ENCODE measurements at regions not wholly inside any gene's neighbourhood (a gene's known extent, or its start where the extent isn't known, plus 50 kb on each side); places are given as distances from the start of the nearest gene placed in this dataset.
"Not testable (repeated sequence)": the region's sequence is repeated elsewhere in the genome, so short reads cannot be mapped to it uniquely, and the experiment has no call there.

DNA sequence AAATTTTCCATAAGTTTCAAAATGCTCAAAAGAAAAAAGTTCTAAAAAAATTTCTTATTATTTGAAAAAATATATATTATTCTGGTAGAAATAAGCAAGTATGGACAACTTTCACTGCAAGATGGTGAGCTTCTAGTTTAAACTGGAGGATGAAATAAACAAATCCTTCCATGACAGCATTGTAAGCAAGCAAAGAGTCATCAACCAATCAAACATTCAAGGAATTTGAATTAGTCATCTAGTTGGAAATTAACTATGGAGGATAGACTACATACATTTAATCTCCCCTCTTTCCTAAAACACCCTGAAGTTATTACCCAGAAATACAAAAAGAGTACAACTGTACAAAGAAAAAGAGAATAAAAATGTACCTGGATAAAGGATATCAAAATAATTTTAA lies 51.0 kb upstream of the IRX5 start:
- DNase-seq (ENCODE audit: low read depth, low spot score): no peak
- in situ Hi-C loops (cut with HindIII; ENCODE audit: low pct_unique_long_range_greater_than_20kb, low sequenced_read_pairs): no loop called here

DNA sequence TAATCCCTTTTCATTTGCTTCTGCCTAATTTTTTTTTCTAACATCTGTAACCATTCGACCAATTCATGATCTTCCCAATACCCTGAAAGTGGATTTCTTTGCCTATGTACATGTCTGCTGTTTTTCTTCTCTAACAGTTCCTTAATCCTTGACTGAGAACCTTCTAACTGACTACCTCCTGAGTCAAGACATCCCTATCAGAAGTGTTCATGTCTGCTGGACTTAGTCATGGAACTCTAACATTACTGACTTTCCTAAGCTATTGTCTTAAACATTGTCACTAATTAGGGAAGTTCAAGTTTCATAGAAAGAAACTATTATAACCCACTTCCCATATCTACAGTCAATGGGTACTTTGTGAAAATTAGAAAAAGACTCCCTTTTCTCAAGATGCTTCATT lies 52.4 kb upstream of the IRX5 start:
- DNase-seq (ENCODE audit: low read depth, low spot score): no peak
- in situ Hi-C loops (cut with HindIII; ENCODE audit: low pct_unique_long_range_greater_than_20kb, low sequenced_read_pairs): no loop called here

DNA sequence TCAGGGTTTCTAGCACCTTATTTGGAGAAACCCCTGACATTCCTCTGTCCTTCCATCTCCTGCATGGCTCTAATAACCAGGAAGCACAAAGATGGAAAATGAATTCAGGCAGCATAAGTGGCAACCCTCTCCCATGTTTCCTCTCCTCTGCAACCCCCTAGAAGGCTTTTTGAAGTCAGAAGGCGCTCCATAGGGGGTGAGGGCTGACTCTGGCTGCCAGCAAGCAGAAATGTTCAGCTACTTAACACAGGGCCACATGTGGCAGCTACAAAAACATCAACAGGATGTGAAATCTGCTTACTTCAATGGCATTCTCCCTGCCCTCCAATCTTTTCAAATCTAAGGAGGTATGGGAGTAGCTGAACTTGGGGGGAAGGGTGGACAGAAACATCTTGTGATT lies 55.2 kb upstream of the IRX5 start:
- no peak for DNase-seq (ENCODE audit: low read depth, low spot score)
- in situ Hi-C loops (cut with HindIII; ENCODE audit: low pct_unique_long_range_greater_than_20kb, low sequenced_read_pairs): no loop called here

DNA sequence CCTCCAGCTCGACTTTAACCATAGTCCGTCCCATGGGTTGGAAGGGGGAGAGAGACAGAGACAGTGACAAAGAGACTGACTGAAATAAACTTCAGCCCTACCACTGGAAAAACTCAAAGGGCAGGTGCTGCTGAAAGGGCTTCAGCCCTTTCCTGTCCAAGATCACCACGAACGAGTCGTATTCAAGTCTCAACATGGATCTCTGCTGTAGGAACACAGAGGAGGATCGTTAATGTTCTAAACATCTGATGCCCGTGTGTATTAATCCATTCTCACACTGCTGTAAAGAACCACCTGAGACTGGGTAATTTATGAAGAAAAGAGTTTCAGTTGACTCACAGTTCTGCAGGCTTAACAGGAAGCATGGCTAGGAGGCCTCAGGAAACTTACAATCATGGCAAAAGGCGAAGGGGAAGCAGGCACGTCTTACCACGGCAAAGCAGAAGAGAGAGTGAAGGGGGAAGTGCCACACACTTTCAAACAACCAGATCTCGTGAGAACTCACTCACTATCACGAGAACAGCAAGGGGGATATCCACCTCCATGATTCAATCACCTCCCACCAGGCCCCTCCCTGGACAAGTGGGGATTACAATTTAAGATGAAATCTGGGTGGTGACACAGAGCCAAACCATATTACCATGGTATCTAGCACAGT lies 56.8 kb upstream of the IRX5 start:
- DNase-seq (ENCODE audit: low read depth, low spot score); in situ Hi-C loops (cut with HindIII; ENCODE audit: low pct_unique_long_range_greater_than_20kb, low sequenced_read_pairs): not testable (repeated sequence)

DNA sequence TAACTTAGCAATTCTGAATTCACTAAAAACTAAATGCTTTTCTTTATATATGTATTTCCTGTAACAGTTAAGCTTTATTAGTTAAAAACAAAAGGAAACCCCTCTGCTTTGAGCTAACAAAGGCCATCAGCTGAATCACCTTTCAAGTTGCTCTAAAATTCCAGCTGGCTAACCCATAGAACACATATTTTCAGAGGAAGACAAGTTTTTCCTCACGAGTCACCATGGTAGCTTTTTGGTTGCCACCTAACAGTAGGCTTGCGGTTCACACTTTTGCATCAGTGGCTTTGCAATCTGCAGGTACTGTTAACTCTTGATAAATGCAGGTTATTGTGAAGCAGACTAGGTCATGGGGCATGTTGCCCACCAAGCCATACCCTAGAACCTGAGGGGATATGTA lies 57.6 kb upstream of the IRX5 start:
- in situ Hi-C loops (cut with HindIII; ENCODE audit: low pct_unique_long_range_greater_than_20kb, low sequenced_read_pairs): no loop called here
- DNase-seq (ENCODE audit: low read depth, low spot score): no peak

DNA sequence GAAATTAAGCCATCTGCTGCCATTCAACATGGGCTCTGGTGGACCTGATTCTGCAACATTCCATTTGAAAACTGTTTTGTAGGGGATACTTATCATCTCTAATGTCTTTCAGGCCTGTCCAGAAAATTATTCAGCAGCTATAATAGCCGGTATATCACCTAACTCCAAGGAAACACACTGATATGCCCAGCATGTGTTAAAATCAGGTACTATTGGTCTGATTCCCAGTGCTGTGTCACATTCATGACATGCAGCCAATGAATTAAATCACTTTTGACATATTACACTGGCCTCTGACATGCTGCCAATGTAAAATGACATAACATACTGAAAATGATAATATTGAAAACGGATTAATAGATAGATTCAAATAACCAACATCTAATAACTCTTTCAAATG lies 60.5 kb upstream of the IRX5 start:
- DNase-seq (ENCODE audit: low read depth, low spot score): no peak
- in situ Hi-C loops (cut with HindIII; ENCODE audit: low pct_unique_long_range_greater_than_20kb, low sequenced_read_pairs): no loop called here

DNA sequence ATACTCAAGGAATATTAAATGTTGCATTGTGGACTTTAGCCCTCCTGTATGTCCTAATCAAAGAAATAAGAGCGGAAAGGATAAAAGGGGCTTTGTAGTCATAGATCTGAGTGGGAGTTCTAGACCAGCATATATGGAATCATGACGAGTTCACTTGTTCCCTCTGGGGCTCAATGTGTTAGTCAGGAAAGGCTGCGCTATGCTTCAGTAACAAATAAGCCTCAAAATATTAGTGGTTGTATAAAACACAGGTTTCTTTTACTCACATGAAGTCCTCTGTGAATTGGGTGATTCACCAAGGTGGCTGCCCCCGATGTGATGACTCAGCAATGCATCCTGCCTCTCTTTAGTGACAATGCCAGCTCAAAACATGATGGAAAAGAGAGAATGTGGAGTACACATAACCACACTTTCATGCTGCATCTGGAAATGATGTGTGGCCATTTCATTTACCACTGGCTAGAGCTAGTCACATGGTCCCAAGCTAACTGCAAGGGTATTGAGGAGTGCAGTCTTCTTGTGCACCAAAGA lies 63.3 kb upstream of the IRX5 start:
- DNase-seq (ENCODE audit: low read depth, low spot score): no peak
- in situ Hi-C loops (cut with HindIII; ENCODE audit: low pct_unique_long_range_greater_than_20kb, low sequenced_read_pairs): no loop called here

DNA sequence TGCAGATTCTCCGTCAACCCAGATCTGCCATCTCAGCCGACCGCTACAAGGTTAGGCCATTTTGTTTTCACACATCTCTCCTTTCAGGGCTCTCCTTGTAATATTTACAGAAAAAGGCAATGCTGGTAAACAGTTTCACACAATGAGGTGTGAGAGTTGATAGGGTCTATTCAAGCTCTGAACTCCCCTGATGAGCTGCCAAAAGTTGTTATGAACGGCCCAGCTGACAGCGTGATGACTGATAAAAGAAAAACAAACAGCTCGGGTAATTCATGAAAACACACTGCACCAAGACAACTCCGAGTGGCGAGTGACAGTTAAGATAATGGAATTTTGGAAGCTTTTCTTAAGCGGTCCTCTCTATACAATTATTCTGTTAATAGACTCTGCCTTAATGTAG lies 68.1 kb upstream of the IRX5 start:
- no peak for DNase-seq (ENCODE audit: low read depth, low spot score)
- in situ Hi-C loops (cut with HindIII; ENCODE audit: low pct_unique_long_range_greater_than_20kb, low sequenced_read_pairs): no loop called here

DNA sequence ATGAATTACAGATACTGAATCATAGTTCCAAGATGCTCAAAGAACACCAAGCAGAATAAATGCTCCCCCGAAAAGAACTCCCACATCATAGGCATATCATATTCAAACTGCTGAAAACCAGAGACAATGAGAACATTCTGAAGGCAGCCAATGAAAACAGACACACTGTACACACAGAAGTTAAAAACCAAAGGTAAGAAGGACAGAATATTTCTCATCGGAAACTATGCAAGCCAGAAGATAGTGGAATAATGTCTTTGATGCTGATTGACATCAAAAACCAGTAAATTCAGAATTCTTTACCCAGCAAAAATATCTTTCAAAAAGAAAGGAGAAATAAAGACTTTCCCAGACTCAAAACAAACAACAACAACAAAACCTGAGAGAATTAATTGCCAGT lies 73.8 kb upstream of the IRX5 start:
- DNase-seq (ENCODE audit: low read depth, low spot score): no peak
- in situ Hi-C loops (cut with HindIII; ENCODE audit: low pct_unique_long_range_greater_than_20kb, low sequenced_read_pairs): no loop called here

DNA sequence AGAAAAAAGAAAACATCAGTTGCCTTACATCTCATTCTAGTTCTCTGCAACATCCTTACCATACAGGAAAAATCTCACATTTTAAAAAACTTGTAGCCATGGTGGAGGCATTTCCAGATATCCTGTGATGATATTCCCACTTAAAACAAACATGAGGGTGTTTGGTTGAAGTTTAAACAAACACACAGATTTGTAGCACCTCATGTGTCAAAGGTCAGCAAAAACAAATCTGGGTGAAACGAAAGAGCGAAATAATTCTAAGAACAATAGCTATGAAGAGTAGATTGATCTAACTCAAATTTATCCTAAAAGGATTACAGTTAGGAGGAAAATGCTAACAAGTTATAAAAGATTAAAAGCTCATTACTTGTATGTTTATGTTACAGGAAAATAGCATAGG lies 83.1 kb upstream of the IRX5 start:
- in situ Hi-C loops (cut with HindIII; ENCODE audit: low pct_unique_long_range_greater_than_20kb, low sequenced_read_pairs): no loop called here
- no peak for DNase-seq (ENCODE audit: low read depth, low spot score)

DNA sequence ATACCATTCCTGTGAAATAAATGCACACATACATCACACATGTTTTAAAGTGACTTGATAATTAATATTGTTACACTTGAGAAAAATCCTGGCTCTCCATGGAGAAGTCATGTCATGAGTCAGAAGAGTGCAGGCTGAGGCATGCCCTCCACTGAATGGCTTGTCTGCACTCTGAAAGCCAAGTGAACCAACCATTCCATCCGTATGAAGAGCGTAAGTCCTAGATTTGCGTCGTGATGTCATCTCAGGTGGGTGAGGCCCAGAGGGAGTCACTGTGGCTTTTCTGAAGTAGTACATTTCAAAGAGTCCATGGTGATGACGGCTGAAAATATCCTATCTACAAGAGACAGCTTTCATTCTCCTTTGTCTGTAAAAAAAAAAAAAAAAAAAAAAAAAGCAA lies 83.5 kb upstream of the IRX5 start:
- in situ Hi-C loops (cut with HindIII; ENCODE audit: low pct_unique_long_range_greater_than_20kb, low sequenced_read_pairs): no loop called here
- no peak for DNase-seq (ENCODE audit: low read depth, low spot score)

DNA sequence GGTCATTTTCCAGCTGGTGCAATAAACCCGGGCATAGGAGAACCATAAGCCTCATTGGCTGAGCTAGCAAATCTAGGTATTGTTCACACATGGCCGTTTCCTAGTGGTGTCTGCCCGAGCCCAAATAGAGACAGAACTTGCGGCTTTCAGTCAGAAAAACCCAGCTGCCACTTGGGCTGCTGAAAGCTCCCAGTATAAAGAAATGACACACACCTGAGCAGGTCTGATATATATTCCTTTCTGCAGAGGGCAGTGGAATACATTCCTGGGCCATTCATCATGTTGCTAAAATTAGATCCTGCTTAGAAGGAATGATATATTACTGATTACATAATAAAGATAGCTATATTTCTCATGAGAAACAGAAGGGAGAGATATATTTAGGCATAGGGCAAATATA lies 83.9 kb upstream of the IRX5 start:
- in situ Hi-C loops (cut with HindIII; ENCODE audit: low pct_unique_long_range_greater_than_20kb, low sequenced_read_pairs): no loop called here
- DNase-seq (ENCODE audit: low read depth, low spot score): no peak

DNA sequence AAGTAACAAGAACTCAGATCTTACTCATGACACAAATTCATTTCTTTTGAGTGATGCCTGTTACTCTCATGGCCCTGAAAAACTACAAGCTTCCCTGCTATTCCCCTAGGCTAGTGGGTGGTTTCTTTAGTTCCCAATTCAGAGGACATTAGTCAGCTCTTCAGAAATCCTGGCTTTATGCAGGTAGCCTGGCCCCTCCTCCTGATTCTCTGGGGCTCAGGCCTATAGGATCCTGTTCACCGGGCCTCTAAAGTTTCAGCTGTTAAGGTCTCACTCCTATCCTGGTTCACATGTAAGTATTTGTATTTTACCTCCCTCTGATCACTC lies 87.3 kb upstream of the IRX5 start:
- in situ Hi-C loops (cut with HindIII; ENCODE audit: low pct_unique_long_range_greater_than_20kb, low sequenced_read_pairs): no loop called here
- DNase-seq (ENCODE audit: low read depth, low spot score): no peak

DNA sequence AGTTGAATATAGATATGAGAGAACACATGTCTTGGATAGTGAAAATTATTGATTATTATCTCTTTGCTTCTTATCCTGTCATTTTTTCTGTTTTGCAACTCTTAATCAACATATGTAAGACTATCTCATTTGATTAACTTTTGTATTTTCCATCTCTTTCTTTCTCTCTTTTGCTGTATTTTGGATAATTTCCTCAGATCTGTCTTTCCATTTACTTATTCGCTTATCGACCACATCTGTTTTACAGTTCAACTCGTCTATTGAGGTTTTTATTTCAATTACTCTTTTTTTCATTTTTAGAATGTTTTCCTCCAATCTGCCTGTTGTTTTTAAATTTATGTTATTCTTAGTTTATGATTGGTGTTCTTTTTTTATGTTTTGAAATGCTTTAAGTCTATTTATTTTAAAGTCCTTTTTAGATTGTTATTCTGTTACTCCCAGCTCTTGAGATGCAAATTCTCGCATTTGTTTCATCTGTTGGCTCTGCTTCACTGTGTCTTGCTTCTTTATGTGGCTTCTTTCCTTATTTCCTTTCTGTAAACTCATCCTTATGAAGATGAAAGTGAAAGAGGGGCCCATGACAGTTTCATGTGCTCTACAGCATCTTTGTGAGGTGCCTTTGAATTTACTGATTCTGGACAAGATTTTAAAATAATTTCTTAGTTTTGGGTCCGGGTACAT lies 87.8 kb upstream of the IRX5 start:
- in situ Hi-C loops (cut with HindIII; ENCODE audit: low pct_unique_long_range_greater_than_20kb, low sequenced_read_pairs): no loop called here
- DNase-seq (ENCODE audit: low read depth, low spot score): no peak

DNA sequence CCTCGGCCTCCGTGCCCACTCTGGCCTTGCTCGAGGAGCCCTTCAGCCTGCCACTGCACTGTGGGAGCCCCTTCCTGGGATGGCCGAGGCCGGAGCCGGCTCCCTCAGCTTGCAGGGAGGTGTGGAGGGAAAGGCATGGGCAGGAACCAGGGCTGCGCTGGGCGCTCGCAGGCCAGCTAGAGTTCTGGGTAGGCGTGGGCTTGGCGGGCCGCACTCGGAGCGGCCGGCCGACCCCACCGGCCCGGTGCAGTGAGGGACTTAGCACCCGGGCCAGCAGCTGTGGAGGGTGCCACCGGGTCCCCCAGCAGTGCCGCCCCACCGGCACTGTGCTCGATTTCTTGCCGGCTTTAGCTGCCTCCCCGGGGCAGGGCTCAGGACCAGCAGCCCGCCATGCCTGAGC lies 101.0 kb upstream of the IRX5 start:
- in situ Hi-C loops (cut with HindIII; ENCODE audit: low pct_unique_long_range_greater_than_20kb, low sequenced_read_pairs): no loop called here
- no peak for DNase-seq (ENCODE audit: low read depth, low spot score)

DNA sequence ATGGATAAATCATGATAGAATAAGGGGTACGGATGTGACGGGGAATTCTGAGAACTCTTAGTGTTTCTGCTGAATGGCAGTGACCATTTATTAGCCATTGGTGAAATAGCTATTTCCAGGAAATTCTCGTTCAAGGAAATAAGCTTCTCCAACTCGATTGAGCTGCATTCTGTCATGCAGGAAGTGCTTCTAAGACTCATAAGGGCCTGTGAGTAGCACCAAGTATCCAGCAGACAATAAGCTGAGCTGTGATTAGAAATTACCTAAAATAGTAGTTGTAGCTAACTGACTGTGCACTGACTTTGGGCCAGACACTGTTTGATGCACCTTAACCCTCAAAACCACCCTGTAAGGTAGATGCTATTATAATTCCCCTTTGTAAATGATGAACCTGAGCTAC lies 107.8 kb upstream of the IRX5 start:
- in situ Hi-C loops (cut with HindIII; ENCODE audit: low pct_unique_long_range_greater_than_20kb, low sequenced_read_pairs): no loop called here
- no peak for DNase-seq (ENCODE audit: low read depth, low spot score)

DNA sequence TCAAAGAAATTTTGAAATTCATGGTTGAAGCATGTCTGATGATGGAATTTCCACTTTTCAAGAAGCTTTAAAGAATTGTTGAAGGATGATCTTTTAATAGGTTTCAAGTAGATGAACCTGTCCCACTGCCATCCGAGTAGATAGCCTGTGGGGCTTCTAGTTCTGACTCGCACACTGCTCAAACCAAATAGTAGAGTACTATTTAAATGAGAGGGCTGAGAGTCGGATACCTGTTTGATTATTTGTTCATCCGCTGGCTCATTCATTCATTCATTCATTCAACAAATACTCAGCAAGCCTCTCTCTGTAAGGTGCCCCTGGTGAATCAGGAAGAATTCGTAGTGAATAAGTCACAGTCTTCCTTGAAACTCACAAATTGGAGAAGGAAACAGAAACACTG lies 108.2 kb upstream of the IRX5 start:
- no peak for DNase-seq (ENCODE audit: low read depth, low spot score)
- in situ Hi-C loops (cut with HindIII; ENCODE audit: low pct_unique_long_range_greater_than_20kb, low sequenced_read_pairs): no loop called here

DNA sequence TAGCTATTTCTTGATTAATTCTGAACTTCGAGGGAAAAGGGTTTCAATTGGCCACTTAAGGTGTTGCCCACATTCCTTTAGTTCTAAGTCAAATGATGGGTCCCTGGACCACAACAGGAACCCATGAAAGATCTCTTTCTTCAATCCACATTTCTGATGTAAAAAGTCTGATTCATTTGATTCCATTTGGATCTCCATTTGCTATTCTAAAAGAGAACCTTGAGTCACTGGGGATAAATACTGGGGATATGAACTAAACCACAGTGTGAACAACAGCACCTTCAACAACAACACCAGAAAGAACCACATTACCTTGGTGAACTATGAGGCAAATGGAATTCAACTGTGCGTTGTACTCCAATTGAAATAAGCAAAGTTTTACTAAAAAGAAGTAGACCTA lies 108.9 kb upstream of the IRX5 start:
- no peak for DNase-seq (ENCODE audit: low read depth, low spot score)
- in situ Hi-C loops (cut with HindIII; ENCODE audit: low pct_unique_long_range_greater_than_20kb, low sequenced_read_pairs): no loop called here

DNA sequence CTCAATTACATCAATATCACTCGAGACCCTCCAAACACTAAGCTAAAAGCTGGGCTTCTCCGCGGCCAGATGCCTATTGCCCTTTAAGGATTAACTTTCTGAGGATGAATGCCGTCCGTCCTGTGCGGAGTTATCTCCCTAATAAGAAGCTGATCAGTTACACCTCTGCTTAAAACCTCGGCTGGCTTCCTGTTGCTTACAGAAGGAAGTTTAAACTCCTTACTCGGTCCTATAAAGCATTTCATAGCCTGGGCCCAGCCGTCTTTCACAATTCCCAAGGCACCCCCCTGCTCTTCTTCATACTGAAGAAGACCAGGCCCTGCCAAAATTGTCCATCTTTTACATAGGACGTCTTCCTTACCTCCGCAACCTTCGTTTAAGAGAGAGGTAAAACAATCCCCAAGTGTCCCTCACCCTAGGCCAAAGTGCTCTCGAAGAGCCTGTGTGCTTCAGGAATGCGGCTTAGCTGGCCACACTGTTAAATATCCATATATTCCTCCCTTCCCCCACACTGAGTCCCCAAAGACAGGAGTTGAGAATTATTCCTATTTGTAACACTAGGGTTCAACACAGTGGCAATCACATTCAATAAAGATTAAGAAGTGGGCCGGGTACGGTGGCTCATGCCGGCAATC lies 112.6 kb upstream of the IRX5 start:
- DNase-seq (ENCODE audit: low read depth, low spot score): no peak
- in situ Hi-C loops (cut with HindIII; ENCODE audit: low pct_unique_long_range_greater_than_20kb, low sequenced_read_pairs): no loop called here

Measured in SK-MEL-5 (cell line).